GM18508 (cell line): ENCODE measurements at regions not wholly inside any gene's neighbourhood (a gene's known extent, or its start where the extent isn't known, plus 50 kb on each side); places are given as distances from the start of the nearest gene placed in this dataset.

Experiments used
- ATAC-seq: cut with Tn5 transposase; IDR thresholded peaks from one replicate; pipeline ENCODE4 v1.9.1; 2021; ENCODE audit warnings: moderate number of reproducible peaks; ENCODE audit not compliant: insufficient read depth, unreplicated experiment

DNA sequence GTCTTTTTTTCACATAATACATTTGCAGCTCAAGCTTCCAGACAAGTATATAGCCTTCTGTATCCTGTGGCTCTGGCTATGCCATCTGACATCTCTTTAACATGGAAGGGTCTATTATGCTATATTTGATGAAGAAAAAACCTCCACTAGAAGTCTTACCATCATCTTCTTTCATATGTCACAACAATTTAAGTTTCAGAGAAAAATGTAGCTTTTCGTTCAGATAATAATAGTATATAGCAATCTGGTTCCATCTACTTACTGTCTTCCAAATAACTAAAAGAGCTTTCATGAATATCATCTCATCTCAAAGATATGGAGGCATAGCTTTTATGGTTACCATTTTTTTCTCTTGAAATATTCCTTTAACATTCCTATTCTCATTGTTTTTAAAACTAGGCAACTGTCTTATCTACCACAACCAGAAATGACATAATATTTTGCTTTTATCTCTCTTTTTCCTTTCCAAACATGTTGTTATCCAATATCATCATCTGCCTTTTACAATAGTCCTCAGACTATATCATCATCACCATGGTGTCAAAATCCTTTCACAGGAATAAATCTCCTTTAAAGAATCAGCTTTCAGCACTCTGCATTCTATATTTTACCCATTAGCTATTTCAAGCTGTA is 1005.1 kb downstream of the PDHA2 start:
- no peak for ATAC-seq

DNA sequence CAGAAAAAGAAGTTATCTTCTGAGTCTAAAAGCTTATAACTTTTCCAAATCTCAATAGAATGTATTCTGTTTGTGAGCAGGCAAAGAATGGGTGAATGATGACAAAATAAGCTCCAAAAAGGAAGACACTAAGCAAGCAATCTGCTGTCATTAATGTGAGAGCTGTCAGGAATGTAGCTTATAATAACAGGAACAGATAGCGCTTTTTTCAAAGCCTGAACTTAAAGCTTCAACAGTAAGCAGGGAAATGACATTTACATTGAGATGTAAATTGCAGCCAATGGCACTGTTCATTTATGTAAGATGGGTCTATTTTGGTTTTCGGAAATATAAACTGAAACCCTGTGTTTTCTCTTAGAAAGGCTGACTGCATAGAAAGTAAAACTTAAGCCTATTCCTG is 1005.9 kb downstream of the PDHA2 start:
- ATAC-seq: no peak

- ATAC-seq: no peak
Observed at GRCh38 chr4:96874657-96875056, 1034.8 kb downstream of the PDHA2 start.

DNA sequence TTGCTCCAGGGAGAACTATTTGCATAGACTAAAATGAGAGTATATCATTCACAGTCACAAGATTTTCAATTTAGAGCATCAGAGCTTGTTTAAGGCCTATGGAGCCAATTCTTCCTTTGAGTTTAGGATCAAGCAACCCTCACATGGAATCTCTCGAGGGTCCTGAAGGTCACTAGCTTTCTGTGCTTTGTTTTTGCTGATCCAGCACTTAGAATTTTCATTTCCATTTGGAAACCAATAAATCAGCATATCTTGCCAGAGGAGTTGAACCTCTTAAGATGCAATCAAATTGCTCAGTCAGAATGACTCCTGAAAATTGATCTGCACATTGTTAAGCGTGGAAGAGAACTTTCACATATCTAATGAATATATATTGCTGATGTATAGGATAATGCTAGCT is 1039.6 kb downstream of the PDHA2 start:
- no peak for ATAC-seq

- ATAC-seq: no peak
Observed at GRCh38 chr4:96887857-96888256, 1048.0 kb downstream of the PDHA2 start.

DNA sequence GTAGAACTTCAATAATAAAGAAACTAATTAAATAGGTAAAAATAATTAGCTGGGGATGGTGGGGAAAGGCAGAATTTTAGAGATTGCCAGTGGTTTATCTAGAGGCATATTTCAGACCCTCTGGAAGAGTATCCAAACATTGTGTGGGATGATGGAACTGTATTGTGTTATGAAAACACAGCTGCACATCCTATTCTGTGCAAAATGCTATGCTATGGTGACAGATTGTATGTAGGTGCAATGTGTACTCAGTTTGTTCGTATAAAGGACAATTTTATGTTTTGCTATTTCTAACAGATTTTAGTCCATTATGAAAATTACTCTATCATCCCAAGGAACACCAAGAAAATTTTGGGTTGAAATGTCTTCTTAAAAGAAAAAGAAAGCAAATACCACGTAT is 1054.7 kb downstream of the PDHA2 start:
- ATAC-seq: no peak

- no peak for ATAC-seq
Observed at GRCh38 chr4:96895826-96896225, 1055.9 kb downstream of the PDHA2 start.

DNA sequence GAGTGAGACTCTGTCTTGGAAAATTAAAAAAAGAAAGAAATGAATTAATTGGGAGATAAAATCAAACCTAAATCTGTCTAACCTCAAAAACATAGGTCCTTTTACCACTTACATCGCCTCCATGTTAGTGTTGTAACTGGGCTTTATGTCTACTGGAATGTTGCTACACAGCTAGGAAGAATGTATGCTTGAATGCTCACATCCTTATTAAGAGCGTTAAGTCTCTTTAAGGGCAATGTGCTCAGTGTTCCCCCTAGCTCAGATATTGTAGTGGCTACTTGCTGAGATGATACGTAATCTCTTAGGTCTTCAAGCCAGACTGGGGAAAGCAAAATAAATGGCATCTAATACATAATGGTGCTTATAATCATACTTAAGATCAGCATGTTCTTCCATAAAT is 1072.8 kb downstream of the PDHA2 start:
- no peak for ATAC-seq

GRCh38 chr4:96913441-96914080 is 1073.7 kb downstream of the PDHA2 start:
- ATAC-seq: no peak

GRCh38 chr4:96916711-96917110 is 1076.8 kb downstream of the PDHA2 start:
- ATAC-seq: no peak

DNA sequence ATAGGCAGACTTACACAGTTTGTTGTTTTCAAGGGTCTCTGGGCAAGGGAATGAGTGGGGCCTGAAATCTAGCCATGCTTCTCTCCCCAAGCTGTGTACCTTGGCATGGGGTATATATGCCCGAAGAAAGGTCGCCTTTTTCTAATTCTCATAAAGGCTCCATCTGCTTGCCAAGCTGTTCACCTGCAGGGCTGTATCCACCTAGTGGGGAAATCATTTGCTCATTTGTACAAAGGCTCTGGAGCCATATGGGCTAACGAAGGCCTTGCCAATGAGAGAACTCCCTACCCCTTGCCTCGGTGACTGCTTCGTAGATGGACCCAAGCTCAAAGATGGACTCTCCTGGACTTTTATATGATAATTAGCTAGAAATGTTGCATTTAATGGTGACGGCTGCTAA is 1097.0 kb downstream of the PDHA2 start:
- ATAC-seq: no peak

GRCh38 chr4:96946552-96946951 is 1106.7 kb downstream of the PDHA2 start:
- ATAC-seq: no peak

- ATAC-seq: no peak
Observed at GRCh38 chr4:96952610-96953009, 1112.7 kb downstream of the PDHA2 start.

- no peak for ATAC-seq
Observed at GRCh38 chr4:96955226-96955625, 1115.3 kb downstream of the PDHA2 start.

DNA sequence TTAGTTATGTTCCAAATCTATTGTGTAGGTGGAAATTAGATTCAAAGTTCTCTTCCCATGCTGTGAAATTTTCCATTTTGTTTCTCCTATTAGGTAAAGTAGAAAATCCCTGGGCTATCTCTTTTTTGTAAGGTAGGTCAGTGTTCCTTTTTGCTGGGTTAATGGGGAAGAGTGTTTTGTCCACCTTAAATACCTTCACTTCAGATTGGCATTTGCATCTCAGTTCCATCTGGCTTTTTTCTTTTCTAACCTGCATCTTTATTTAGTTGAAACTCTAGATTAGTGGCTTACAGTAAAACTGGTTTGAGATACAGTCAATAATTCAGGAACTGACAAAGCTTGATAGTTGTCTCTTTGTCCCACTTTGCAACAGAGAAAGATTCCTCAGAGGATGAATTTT is 1115.8 kb downstream of the PDHA2 start:
- no peak for ATAC-seq

DNA sequence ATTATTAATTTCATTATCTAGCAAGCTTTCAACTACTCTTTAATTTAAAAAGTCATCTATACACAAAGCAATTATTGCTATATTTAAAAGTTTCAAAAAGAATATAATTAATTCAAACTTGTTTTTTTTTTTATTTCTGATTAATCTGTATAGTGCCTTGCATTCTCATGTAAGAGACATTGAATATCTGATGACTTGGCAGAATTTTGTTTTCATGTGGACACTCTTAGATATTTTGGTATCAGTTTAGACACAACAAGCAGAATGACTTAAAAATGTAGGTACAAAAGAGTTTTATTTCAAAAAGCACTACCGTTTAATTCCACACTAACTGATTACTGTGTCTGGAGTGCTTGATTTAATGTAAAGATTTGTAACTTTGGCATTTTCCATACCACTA is 1129.6 kb downstream of the PDHA2 start:
- ATAC-seq: no peak

DNA sequence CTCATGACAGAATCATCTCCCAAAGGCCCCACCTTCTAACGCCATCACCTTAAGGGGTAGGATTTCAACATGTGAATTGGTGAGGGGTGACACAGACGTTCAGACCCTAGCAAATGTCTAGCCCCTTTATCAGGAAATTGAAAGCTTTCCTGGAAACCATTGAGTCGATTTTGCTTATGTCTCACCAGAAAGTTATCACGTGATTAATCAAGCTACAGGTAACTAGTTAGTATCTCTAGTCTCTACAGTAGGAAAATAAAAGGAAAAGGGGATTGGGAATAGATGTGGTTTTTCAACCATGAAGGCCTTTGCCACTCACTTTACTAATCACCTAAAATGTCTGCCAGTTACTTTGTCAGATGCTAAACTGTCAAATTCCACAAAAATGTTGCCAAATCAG is 1133.0 kb downstream of the PDHA2 start:
- ATAC-seq: no peak

GRCh38 chr4:96974295-96974694 is 1134.4 kb downstream of the PDHA2 start:
- no peak for ATAC-seq

DNA sequence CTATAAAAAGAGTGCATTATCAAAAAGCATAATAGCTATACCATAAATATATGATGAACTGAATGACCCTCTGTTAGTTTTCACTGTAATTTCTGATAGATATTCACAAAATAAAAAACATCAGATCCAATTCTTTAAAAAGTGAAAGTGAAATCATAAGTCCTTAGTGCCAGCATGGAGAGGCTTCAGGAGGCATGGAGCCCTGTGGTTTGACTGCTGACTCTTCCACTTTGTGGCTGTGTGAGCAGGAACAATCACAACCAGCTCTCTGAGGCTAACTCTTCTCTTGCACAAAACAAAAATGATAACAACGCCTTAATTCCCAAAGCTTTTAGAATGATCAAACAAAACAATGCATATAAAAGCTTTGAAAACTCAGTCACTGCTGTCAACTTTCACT is 1143.9 kb downstream of the PDHA2 start:
- no peak for ATAC-seq

DNA sequence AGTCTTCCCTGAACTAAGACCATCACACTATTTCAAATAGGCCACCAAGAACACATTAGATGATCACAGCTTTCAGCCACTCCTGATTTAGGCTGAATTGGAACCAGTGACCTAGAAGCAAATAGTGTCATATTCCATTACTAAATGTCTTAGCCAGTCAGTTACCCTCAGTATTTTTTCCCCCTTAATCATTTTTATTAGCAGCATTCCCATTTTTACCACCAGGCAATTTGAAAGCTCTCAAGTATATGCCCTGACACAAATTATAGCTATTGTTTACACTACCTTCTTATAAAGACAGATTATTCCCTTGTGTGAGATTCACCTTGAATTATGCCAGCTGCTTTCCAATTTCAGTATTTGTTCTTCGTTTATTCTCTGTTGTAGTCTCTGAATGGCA is 1146.9 kb downstream of the PDHA2 start:
- no peak for ATAC-seq

DNA sequence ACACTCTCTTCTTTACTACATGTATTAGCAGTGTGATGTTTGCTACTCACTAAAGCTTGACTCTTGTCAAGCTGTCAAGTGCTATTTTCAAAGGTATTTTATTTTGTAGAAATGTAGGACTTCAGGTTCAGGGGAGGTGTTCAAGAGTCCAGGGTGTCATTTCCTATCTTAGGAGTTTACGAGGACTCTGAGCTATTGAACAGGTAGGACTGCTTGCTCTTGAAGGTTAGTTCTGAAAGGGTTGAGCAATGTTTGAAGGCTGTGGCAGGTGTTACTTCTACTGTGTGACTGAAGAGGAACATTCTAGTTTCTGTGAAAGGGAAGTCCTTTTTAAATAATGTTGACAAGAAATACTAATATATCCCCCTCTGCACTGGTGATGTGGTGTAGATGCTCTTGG is 1151.2 kb downstream of the PDHA2 start:
- ATAC-seq: no peak

DNA sequence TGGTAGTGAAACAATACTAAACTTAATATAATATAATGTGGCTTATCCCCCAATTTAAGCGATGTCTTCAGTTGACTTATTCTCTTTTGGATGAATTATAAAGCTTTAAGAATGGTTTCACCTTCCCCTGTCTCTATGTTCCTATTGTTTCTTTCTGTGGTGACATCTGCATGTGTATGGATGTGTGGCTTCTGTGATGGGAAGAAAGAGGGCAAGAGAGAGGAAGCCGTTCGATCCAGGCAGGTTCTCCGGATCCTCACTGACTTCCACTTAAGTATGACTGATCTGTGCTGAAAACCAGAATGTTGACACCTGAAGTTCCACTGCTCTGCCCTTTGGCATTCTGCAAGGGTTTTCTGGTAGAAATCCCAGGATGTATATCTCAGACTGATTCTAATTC is 1150.8 kb downstream of the STPG2 start:
- no peak for ATAC-seq
